Subcutaneous abdominal adipose tissue (tissue), 5 donors: ENCODE measurements at regions not wholly inside any gene's neighbourhood (a gene's known extent, or its start where the extent isn't known, plus 50 kb on each side); places are given as distances from the start of the nearest gene placed in this dataset.

Experiments
- H3K27ac ChIP-seq: one replicate; pipeline ENCODE4 v1.7.0; 2013; ENCODE audit warnings: low read depth, mild to moderate bottlenecking, inconsistent platforms, low read length, moderate library complexity
- H3K27me3 ChIP-seq, 5 donors: one replicate each; pipeline ENCODE4 v1.7.0; 2013; ENCODE audit warnings: low read length in 5 of 5, inconsistent platforms in 1 of 5; ENCODE audit not compliant: control insufficient read depth in 5 of 5, insufficient read depth in 4 of 5
- H3K36me3 ChIP-seq, 5 donors: one replicate each; pipeline ENCODE4 v1.7.0; 2013; ENCODE audit warnings: low read length in 5 of 5; ENCODE audit not compliant: control insufficient read depth in 5 of 5, insufficient read depth in 5 of 5
- H3K4me1 ChIP-seq, 5 donors: one replicate each; pipeline ENCODE4 v1.7.0; 2013; ENCODE audit warnings: low read length in 5 of 5, mild to moderate bottlenecking in 3 of 5, moderate library complexity in 1 of 5; ENCODE audit not compliant: control insufficient read depth in 5 of 5, insufficient read depth in 5 of 5
- H3K4me3 ChIP-seq, 5 donors: one replicate each; pipeline ENCODE4 v1.7.0; 2013; ENCODE audit warnings: low read length in 5 of 5, low read depth in 1 of 5
- H3K9ac ChIP-seq, 5 donors: one replicate each; pipeline ENCODE4 v1.7.0; 2013; ENCODE audit warnings: low read length in 5 of 5, mild to moderate bottlenecking in 4 of 5, moderate library complexity in 3 of 5
- H3K9me3 ChIP-seq, 5 donors: one replicate each; pipeline ENCODE4 v1.7.0; 2013; ENCODE audit warnings: low read length in 5 of 5; ENCODE audit not compliant: control insufficient read depth in 5 of 5
- donor health status: healthy.
- donor health status: healthy.
- donor health status: healthy.
- donor health status: healthy.
- donor health status: healthy.

DNA sequence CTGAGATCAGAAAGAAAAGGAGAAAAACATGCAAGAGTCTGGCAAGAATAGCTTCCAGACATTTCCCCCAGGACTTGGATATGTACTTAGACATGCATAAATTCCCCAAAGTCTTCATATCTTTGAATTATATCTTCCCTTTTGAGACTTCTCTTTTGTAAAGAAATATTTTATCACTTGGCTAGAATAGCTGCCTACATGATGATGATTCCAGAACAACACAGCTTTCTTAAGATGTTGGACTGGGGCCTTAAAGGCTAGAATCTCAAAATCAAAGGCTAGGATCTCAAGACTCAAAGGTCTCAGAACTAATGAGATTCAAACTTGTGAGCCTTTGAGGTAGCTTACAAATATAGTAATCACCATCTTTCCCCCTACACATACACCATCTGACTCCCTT is 842.3 kb downstream of the BCL11A start:
- Histone ChIP-seq H3K9me3 (no peaks in the 10 kb centered on the region), H3K36me3 (no peaks in the 10 kb centered on the region), H3K9ac (no peak overlapping the region), H3K27me3 (no peaks in the 10 kb centered on the region), H3K4me3 (no peak overlapping the region), H3K27ac (no peak overlapping the region), H3K4me1 (peaks cover 0 to 9% (median 0%) of the 10 kb centered on the region in 5 donors)

DNA sequence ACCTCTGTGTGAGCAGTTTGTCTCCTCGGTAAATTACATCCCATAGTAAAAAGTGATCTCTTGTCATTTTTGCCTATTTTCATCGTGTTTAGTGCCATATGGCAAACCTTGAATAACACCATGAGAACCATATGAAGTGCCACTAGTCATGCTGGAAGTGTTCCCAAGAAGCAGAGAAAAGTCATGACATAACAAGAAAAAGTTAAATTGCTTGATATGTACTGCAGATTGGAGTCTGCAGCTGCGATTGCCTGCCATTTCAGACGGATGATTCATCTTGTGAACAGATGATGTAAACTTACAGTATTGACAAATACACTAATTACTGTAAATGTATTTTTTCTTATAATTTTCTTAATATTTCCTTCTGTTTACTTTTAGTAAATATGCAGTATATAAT is 846.7 kb downstream of the BCL11A start:
- H3K27ac ChIP-seq: no peak overlapping the region
- H3K36me3 ChIP-seq: no peaks in the 10 kb centered on the region
- H3K4me1 ChIP-seq: peaks cover 0 to 9% (median 0%) of the 10 kb centered on the region in 5 donors
- no peak overlapping the region for H3K9ac ChIP-seq
- H3K27me3 ChIP-seq: no peaks in the 10 kb centered on the region
- peaks cover 0 to 9% (median 0%) of the 10 kb centered on the region in 5 donors for H3K9me3 ChIP-seq
- H3K4me3 ChIP-seq: no peak overlapping the region

DNA sequence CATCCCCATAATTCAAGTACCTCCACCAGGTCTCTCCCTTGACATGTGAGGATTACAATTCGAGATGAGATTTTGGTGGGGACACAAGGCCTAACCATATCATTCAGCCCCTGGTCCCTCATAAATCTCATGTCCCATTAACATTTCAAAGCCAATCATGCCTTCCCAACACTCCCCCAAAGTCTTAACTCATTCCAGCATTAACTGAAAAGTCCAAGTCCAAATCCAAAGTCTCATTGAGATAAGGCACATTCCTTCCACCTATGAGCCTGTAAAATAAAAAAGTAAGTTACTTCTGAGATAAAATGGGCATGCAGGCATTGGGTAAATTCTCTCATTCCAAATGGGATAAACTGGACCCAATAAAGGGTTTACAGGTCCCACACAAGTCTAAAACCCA is 849.7 kb downstream of the BCL11A start:
- Histone ChIP-seq H3K4me3 (no peak overlapping the region), H3K9ac (no peak overlapping the region), H3K9me3 (peaks cover 0 to 9% (median 0%) of the 10 kb centered on the region in 5 donors), H3K27ac (no peak overlapping the region), H3K4me1 (no peaks in the 10 kb centered on the region), H3K27me3 (no peaks in the 10 kb centered on the region), H3K36me3 (no peaks in the 10 kb centered on the region)

DNA sequence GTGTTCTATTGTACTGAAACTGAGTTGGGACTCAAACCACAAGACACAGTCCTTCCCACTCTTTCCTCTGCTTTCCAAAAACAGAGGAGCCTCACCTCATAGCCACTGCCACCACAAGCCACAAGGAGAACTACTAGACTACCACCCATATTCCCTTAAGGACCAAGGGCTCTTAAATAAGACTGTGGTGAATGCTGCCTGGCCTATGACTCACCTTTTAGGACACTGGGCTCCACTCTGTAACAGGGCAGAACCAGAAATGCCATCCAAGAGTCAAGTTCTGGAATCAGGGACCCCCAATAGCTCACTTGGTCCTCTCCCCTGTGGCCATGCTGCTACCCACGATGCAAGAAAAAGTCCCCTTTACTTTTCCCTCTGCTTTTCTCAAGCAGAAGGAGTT is 851.4 kb downstream of the BCL11A start:
- H3K27me3 ChIP-seq: no peaks in the 10 kb centered on the region
- H3K27ac ChIP-seq: no peak overlapping the region
- peaks cover 0 to 9% (median 0%) of the 10 kb centered on the region in 5 donors for H3K9me3 ChIP-seq
- no peak overlapping the region for H3K4me3 ChIP-seq
- H3K36me3 ChIP-seq: no peaks in the 10 kb centered on the region
- no peaks in the 10 kb centered on the region for H3K4me1 ChIP-seq
- H3K9ac ChIP-seq: no peak overlapping the region

DNA sequence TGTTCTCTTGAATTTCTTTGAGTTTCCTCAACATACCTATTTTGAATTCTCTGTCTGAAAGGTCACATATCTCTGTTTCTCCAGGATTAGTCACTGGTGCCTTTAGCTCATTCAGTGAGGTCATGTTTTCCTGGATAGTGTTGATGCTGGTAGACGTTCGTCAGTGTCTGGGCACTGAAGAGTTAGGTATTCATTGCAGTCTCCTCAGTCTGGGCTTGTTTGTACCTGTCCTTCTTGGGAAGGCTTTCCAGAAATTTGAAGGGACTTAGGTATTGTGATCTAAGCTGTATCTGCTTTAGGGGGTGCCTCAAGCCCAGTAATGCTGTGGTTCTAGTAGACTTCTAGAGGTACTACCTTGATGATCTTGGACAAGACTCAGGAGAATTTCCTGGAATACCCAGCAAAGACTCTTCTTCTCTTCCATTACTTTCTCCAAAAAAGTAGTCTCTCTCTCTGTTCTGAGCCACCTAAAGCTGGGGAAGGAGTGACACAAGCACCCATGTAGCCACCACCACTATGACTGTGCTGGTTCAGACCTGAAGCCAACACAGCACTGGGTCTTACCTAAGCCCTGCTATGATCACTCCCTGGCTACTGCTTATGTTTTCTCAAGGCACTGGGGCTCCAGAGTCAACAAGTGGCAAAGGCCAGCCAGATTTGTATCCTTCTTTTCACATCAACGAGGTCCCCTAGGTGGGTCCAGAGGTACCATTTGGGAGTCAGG is 852.0 kb downstream of the BCL11A start:
- Histone ChIP-seq H3K9ac (no peak overlapping the region), H3K4me1 (no peaks in the 10 kb centered on the region), H3K27ac (no peak overlapping the region), H3K4me3 (no peak overlapping the region), H3K27me3 (no peaks in the 10 kb centered on the region), H3K36me3 (no peaks in the 10 kb centered on the region), H3K9me3 (peaks cover 0 to 9% (median 0%) of the 10 kb centered on the region in 5 donors)

DNA sequence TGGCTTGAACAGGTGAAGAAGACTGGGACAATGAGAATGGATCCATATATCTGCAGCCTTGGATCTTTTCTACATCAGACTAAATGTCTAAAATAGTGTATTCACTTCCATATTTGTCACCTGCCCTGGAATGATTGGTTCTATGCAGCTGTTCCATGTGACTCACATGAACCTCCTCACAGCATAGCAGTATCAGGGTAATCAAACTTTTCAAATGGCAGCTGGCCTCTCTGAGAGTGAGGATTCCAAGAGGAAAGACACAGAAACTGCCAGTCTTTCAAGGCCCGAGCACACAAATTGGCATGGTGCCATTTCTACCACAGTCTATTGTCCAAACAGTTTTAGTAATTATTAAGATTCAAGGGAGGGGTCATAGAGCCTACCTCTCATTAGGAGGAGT is 859.3 kb downstream of the BCL11A start:
- H3K9ac ChIP-seq: no peak overlapping the region
- no peak overlapping the region for H3K27ac ChIP-seq
- H3K9me3 ChIP-seq: peaks cover 0 to 11% (median 7%) of the 10 kb centered on the region in 5 donors
- no peaks in the 10 kb centered on the region for H3K27me3 ChIP-seq
- H3K36me3 ChIP-seq: no peaks in the 10 kb centered on the region
- no peak overlapping the region for H3K4me3 ChIP-seq
- H3K4me1 ChIP-seq: no peaks in the 10 kb centered on the region

DNA sequence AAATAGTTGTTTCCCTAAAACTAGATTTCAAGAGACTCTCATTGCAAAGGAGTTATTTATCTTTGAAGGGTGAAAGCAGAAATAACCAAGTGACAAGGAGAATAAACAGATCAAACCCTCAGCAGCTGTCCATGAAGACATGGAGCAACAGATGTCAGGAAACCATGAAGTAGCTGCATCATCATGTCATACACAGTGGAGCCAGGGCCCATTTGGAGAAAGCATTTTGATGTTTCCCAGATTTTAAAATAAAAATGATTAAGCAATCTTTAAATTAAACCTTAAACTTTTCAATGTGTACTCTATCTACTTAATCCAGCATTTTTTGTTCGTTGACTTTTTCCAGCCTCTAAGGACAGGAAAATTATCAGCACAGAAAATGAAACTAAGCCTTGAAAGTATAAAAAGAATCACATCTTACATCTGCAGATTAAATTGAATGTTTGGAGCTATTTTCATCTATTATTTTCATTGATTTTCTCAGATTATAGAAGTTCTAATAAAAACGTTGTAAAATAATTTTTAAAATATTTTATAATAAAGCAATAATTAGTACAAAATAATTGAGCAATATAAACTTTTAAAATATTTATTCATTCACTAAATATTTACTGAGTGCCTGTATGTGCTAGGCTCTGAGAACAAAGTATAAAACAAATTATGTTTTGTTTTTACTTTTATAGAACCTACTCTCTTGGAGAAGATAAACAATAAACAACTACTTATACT is 860.1 kb downstream of the BCL11A start:
- H3K9me3 ChIP-seq: peaks cover 0 to 11% (median 7%) of the 10 kb centered on the region in 5 donors
- no peak overlapping the region for H3K9ac ChIP-seq
- no peak overlapping the region for H3K4me3 ChIP-seq
- H3K27ac ChIP-seq: no peak overlapping the region
- H3K4me1 ChIP-seq: no peaks in the 10 kb centered on the region
- no peaks in the 10 kb centered on the region for H3K27me3 ChIP-seq
- no peaks in the 10 kb centered on the region for H3K36me3 ChIP-seq

DNA sequence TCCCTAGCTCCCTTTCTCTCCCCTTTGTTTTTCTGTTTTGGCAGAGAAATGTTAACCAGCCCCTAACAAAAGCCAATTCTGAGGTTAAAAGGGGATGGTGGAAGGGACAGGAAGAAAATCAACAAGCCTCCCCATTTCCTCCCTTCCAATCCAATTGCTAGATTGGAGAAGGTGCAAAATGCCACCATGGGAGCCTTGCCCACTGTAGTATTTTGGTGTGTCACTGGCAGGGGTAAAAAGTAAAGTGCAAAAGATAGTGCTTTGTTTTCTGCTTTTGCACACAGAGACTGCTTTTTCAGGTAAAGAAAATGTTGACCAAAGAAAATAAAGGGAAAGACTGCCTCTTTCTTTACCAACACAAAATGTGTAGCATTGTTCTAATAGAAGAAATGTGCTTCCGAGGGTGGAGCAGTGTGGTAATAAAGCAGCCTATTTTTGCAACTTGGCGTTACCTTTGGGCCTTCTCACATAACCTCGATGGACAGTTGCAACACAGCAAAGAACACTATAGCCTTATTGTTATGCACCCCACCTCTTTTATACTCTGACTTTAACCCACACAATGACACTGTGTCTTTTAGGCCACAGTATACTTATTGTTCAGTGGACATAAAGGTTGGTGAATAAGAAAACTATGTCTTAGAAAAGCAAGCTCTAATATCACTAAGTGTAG is 861.8 kb downstream of the BCL11A start:
- Histone ChIP-seq H3K9ac (no peak overlapping the region), H3K27ac (no peak overlapping the region), H3K4me3 (no peak overlapping the region), H3K4me1 (no peaks in the 10 kb centered on the region), H3K27me3 (no peaks in the 10 kb centered on the region), H3K9me3 (peaks cover 0 to 11% (median 7%) of the 10 kb centered on the region in 5 donors), H3K36me3 (no peaks in the 10 kb centered on the region)

DNA sequence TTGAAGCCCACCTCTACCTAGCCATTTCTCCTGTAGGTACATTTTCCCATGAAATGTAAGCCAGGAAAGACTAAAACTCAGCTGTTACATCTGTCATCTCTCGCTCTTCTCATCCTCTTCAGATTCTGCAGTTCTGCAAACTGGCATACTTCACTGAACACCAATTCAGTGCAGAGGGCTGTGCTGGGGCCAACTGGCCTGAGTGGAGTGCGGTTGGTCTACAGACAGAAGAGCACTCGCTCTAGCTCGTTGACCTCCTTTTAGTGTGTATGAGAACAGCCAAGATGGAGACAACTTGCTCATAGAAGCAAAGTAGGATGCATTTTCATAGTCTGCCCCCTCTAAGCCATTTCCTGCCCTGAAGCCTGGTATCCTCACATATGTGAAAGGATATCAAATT is 862.6 kb downstream of the BCL11A start:
- H3K27ac ChIP-seq: no peak overlapping the region
- peaks cover 0 to 11% (median 7%) of the 10 kb centered on the region in 5 donors for H3K9me3 ChIP-seq

DNA sequence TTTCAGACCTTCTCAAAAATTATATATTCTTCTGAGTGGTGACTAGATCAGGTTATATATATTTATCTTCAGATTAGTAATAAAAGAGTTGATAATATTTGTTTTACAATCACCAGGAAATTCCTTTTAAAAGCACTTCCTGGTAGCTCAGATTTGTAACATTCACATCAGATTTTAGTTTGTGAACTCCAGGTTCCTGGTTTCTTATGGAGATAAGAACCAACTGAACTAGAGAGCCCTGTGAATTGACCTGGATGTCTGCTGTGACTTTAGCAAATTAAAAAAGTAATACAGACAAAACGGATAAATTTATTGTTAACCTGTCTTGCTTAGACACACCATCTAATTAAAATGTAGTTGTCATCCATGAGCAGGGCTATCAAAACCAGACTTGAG is 868.7 kb downstream of the BCL11A start:
- Histone ChIP-seq H3K27ac (no peak overlapping the region), H3K9ac (no peak overlapping the region)

More for the DNA sequence above, 862.6 kb downstream of the BCL11A start:
- Histone ChIP-seq H3K4me3 (no peak overlapping the region), H3K4me1 (no peaks in the 10 kb centered on the region), H3K36me3 (no peaks in the 10 kb centered on the region), H3K9ac (no peak overlapping the region), H3K27me3 (no peaks in the 10 kb centered on the region)

More for the DNA sequence above, 868.7 kb downstream of the BCL11A start:
- Histone ChIP-seq H3K4me1 (no peaks in the 10 kb centered on the region), H3K9me3 (peaks cover 0 to 4% (median 3%) of the 10 kb centered on the region in 5 donors), H3K36me3 (no peaks in the 10 kb centered on the region), H3K27me3 (no peaks in the 10 kb centered on the region), H3K4me3 (no peak overlapping the region)
